Large intestine (tissue), 3 donors: ENCODE measurements at regions not wholly inside any gene's neighbourhood (a gene's known extent, or its start where the extent isn't known, plus 50 kb on each side); places are given as distances from the start of the nearest gene placed in this dataset.
"Not testable (repeated sequence)": the region's sequence is repeated elsewhere in the genome, so short reads cannot be mapped to it uniquely, and the experiment has no call there.

ENCODE experiments used
- DNase-seq, 2 donors: peaks; one replicate each; pipeline versions ENCODE4 v3.0.0 to v3.0.0-alpha.2; 2013
- H3K27ac ChIP-seq: one replicate; pipeline ENCODE4 v1.5.1; 2013; ENCODE audit warnings: low read length
- H3K27me3 ChIP-seq: 2 replicates; pipeline ENCODE4 v1.6.1; 2013; ENCODE audit warnings: low read length; ENCODE audit not compliant: control insufficient read depth, insufficient read depth
- H3K36me3 ChIP-seq: 2 replicates; pipeline ENCODE4 v1.6.1; 2013; ENCODE audit warnings: low read length; ENCODE audit not compliant: control insufficient read depth, insufficient read depth
- H3K4me1 ChIP-seq: one replicate; pipeline ENCODE4 v1.6.1; 2013; ENCODE audit warnings: low read length; ENCODE audit not compliant: control insufficient read depth, insufficient read depth
- H3K4me3 ChIP-seq: one replicate; pipeline ENCODE4 v1.5.1; 2013; ENCODE audit warnings: low read length
- H3K9me3 ChIP-seq: one replicate; pipeline ENCODE4 v1.6.1; 2013; ENCODE audit warnings: mild to moderate bottlenecking, low read depth, low read length, moderate library complexity; ENCODE audit not compliant: control insufficient read depth
- WGBS: methylation state at CpG from one replicate; pipeline ENCODE4 v1.1.5; 2013; ENCODE audit warnings: low lambda C conversion rate; ENCODE audit not compliant: insufficient coverage; 5-methylcytosine and 5-hydroxymethylcytosine counted together

DNA sequence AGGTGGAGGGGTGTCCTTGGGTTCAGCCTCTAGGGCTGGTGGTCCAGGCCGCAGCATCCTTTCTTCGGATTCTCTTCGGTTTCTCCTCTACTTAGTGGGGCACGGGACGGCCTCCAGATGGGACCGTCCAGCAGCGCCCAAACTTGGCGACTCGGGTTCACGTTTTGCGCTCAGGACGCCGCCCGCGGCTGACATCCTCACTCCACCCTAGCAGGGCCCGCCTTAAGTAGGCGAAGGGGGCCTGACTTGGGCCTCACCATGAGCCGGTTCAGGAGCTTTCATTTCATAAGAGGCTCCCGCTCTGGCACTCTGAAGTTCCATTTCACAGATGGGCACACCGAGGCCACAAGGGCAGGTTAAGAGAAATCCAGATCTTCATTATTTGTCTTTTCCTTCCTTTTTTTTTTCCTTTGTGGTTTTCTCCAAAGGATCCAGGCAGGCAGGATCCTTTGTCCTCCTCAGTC is 141.2 kb downstream of the SEC14L1 start:
- Histone ChIP-seq H3K27ac (peak overlapping the region; percentile 90), H3K4me1 (peaks cover 53% of the 10 kb centered on the region), H3K9me3 (no peaks in the 10 kb centered on the region), H3K4me3 (peak overlapping the region; percentile 93), H3K36me3 (peaks cover 7% of the 10 kb centered on the region), H3K27me3 (peaks cover 10% of the 10 kb centered on the region)
- peak in 1 of 2 donors; percentile 68 for DNase-seq
- WGBS = no CpG with 5 or more reads among the region's 20 CpGs

DNA sequence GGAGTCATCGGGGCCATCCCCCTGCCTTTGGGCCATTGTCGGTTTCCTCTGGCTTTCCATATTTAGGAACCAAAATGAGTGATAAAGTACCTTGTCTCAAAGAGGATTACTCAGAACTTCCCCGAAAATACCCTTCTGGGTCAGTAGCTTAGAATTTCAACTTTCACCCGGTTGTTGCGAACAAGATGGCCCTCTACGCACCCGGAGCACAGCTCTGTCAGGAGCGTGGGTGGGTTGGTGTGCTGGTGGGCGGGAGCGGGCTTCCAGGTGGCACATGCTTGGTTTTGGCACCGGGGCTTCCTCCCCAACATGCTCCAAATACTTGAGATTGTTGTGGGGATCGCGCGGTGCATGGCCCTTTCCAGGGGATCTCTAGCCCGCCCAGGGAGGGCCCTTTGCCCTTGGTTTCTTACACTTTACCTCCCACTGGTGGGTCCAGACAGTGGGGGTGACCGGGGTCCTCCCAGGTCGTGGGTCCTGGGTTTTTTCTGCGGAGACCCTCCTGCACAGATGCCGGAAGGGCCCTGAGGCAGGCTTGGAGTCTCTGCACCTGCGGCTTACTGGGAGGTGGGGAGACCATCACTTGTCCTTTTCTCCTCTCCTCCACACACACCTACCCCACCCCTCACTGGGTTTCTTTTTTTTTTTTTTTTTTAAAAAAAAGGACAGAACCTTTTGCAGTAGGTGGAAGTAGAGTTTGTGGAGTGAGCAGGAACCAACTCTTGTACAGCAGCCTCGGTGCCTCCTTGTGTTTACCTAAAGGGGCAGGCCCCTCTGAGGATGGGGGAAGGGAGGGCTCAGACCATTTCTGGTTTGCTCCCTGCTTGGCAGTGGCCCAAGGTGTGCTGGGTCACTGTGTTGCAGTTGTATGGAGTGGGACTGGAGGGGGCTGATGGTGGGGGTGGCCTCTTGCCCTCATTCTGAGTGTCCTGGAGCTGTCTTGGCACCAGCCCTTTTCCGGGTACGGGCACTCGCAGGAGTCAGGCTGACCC is 142.1 kb downstream of the SEC14L1 start:
- WGBS = no CpG with 5 or more reads among the region's 24 CpGs
- no peaks in the 10 kb centered on the region for H3K9me3 ChIP-seq
- peak overlapping the region; percentile 93 for H3K4me3 ChIP-seq
- H3K27ac ChIP-seq = peak overlapping the region; percentile 90
- H3K4me1 ChIP-seq = peaks cover 62% of the 10 kb centered on the region
- peaks cover 10% of the 10 kb centered on the region for H3K27me3 ChIP-seq
- peaks cover 7% of the 10 kb centered on the region for H3K36me3 ChIP-seq
- peak; percentile 59 to 81 for DNase-seq

DNA sequence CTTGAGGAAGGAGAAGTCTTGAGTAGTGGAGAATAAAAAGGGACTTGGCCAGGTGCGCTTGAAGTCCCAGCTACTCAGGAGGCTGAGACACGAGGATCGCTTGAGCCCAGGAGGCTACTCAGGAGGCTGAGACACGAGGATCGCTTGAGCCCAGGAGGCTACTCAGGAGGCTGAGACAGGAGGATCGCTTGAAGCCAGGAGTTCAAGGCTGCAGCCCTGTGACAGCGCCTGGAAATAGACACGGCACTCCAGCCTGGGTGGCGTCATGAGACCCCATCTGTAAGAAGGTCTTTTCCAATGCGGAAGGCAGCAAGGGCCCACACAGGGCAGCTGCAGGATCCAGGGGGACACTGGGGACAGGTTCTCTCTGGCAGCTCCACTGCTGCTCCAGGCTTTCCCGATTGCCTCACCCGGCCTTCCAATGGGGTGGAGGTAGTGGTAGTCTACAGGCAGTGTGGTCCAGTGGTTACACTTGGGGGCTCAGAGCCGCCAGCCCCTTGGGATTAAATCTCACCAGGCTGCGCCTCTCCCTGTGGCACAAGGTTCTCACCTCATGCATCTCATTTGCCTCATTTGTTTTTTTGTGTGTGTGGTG is 143.4 kb downstream of the SEC14L1 start:
- H3K36me3 ChIP-seq = peaks cover 7% of the 10 kb centered on the region
- no CpG with 5 or more reads among the region's 14 CpGs for WGBS
- no peaks in the 10 kb centered on the region for H3K9me3 ChIP-seq
- DNase-seq = no peak
- peaks cover 10% of the 10 kb centered on the region for H3K27me3 ChIP-seq
- peaks cover 71% of the 10 kb centered on the region for H3K4me1 ChIP-seq
- H3K27ac ChIP-seq = peak overlapping the region; percentile 10
- no peak overlapping the region for H3K4me3 ChIP-seq

DNA sequence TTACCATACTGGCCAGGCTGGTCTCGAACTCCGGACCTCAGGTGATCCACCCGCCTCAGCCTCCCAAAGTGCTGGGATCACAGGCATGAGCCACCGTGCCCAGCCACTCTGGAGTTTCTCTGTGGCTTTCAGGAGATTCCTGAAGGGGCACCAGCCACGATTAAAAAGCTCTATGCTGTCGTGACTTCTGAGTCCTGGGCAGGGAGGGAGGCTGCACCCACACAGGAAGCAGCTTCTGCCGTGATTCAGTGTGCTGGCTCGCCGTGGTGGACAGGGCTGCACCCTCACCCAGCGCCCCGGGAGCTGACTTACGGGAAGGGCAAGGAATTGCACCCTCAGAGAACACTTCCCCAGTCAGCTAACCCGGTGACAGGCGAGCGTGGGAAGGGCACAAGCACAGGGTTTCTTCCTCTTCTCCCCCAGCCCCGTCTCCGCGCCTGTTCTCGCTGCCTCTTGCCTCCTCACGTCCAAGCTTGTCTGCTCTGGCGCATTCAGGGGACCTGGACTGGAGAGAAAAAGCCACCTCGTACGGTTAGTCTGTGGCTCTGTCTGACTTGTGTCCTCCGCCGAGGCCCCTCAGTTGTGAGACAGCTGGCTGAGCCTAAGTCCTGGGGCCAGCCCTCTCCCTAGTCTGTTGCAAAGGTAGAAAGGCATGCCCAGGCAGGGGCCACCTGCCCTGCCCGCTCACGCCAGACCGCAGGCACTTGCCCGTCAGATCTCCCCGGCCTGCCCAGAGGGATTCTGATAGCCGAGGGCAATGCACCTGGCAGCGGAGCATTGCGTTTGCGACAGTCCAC is 145.0 kb downstream of the SEC14L1 start:
- H3K27ac ChIP-seq = peak overlapping the region; percentile 95
- DNase-seq = peak in 1 of 2 donors; percentile 68
- peak overlapping the region; percentile 11 for H3K4me3 ChIP-seq
- peaks cover 7% of the 10 kb centered on the region for H3K36me3 ChIP-seq
- H3K4me1 ChIP-seq = peaks cover 56% of the 10 kb centered on the region
- no peaks in the 10 kb centered on the region for H3K9me3 ChIP-seq
- H3K27me3 ChIP-seq = peaks cover 8% of the 10 kb centered on the region
- WGBS = no CpG with 5 or more reads among the region's 34 CpGs

DNA sequence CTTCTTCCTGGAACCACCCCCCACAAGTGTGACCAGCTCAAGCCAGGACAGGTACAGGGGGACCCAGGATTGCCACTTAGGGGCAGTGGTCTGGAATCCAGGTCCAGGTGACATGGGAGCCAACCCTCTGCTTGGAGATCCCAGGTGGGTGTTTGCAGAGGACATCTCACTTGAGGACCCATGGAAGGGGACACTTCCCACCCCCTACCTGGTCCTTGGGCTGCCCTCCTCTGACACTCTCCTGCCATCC is 145.5 kb downstream of the SEC14L1 start:
- DNase-seq = no peak
- Histone ChIP-seq H3K9me3 (no peaks in the 10 kb centered on the region), H3K27me3 (peaks cover 8% of the 10 kb centered on the region), H3K4me3 (no peak overlapping the region), H3K36me3 (peaks cover 7% of the 10 kb centered on the region), H3K27ac (peak overlapping the region; percentile 95), H3K4me1 (peaks cover 56% of the 10 kb centered on the region)

DNA sequence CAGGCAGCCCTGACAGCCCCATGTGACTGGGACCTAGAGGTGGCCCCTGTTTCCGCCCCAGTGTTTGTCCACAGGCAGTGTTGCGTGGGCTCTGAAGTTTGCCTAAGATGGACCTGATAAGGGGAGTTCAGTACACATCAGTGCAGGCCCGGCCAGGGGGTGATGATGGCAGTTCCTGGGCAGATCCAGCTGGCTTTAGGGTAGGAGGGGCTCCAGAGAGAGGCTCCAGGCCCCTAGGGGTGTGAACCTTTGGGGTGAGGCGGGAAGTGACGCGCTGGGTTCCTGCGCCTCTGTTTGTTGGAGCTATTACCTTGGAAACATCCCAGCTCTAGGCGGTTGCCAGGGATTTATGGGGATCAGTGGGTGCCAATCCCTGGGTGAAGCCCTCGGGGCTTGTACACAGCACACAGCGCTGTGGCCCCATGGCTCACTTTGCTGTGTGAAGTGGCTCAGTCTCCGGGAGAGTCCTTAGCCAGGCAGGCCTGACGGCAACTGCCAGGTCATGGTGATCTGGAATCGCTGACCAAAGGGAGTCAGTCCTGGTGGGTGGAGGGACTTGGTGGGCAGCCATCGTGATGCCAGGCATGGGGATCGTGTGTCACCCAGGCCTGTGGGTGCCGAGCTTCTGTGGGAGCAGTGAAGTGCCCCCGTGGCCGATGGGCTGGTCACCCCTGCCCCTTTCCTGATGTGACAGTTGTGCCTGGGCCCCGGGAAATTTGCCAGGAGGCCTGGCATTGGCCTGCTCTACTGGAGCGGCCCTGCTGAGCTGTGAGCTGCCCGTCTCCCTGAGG is 146.1 kb downstream of the SEC14L1 start:
- peaks cover 10% of the 10 kb centered on the region for H3K36me3 ChIP-seq

DNA sequence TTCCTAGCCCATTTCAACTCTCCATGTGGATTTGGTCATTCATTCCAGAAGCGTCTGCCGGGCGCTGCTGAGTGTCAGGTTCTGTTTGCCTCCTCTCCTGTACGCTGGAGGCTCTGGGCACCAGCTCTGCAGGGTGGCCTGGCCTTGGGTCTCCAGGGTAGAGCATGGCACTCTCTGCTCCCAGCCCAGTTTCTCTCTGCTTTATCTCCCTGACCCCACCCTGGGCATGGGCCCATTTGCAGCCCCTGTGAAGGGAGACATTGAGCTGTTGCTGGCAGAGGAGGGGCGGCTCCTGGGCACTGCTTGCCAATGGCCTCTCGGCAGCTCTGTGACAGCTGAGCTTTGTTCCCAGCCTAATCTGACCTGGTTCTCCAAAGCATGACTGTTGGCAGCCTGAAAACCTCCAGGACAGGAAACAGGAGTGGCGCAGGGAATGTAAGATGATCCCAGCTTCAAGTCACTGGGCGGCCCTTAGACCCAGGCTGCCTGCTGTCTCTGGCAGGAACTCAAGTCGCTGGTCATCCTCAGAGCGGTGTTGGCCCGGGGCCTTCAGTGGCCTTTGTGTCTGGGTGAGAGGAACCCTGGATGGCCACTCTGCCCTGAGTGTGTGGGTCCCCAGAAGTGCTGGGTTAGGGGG is 146.8 kb downstream of the SEC14L1 start:
- H3K27me3 ChIP-seq = no peaks in the 10 kb centered on the region
- peak overlapping the region; percentile 95 for H3K27ac ChIP-seq
- H3K4me3 ChIP-seq = no peak overlapping the region
- H3K4me1 ChIP-seq = peaks cover 56% of the 10 kb centered on the region
- no CpG with 5 or more reads among the region's 11 CpGs for WGBS
- no peaks in the 10 kb centered on the region for H3K9me3 ChIP-seq
- DNase-seq = peak in 1 of 2 donors; percentile 67
- H3K36me3 ChIP-seq = peaks cover 12% of the 10 kb centered on the region

More for the DNA sequence above, 146.1 kb downstream of the SEC14L1 start:
- peak overlapping the region; percentile 95 for H3K27ac ChIP-seq
- no CpG with 5 or more reads among the region's 21 CpGs for WGBS
- H3K4me3 ChIP-seq = no peak overlapping the region
- H3K4me1 ChIP-seq = peaks cover 56% of the 10 kb centered on the region
- peak; percentile 91 to 96 for DNase-seq
- no peaks in the 10 kb centered on the region for H3K9me3 ChIP-seq
- peaks cover 2% of the 10 kb centered on the region for H3K27me3 ChIP-seq

DNA sequence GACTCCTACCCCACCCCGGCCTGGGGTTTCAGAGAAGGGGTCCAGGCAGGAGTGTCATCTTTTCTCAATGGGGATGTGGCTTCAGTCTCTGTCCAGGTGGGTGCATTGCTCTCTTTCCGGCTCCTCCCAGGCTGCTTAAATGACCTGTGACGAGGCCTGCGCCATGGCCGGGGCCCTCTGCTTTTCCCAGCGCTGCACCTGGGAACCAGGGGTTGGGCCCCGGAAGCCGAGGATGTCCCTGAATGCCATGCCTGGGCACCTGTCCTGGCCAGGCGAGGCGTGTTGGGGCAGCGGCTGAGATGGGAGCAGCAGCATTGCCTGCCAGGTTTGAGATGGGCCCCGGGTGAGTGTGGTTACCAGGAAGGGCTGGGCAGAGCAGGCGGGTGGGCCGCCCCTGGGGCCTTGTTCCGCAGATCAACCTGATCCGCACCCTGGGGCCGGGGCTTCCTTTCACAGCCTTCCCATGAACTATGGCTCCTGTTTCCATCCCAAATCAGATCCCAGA is 147.4 kb downstream of the SEC14L1 start:
- WGBS = no CpG with 5 or more reads among the region's 17 CpGs
- DNase-seq = no peak

DNA sequence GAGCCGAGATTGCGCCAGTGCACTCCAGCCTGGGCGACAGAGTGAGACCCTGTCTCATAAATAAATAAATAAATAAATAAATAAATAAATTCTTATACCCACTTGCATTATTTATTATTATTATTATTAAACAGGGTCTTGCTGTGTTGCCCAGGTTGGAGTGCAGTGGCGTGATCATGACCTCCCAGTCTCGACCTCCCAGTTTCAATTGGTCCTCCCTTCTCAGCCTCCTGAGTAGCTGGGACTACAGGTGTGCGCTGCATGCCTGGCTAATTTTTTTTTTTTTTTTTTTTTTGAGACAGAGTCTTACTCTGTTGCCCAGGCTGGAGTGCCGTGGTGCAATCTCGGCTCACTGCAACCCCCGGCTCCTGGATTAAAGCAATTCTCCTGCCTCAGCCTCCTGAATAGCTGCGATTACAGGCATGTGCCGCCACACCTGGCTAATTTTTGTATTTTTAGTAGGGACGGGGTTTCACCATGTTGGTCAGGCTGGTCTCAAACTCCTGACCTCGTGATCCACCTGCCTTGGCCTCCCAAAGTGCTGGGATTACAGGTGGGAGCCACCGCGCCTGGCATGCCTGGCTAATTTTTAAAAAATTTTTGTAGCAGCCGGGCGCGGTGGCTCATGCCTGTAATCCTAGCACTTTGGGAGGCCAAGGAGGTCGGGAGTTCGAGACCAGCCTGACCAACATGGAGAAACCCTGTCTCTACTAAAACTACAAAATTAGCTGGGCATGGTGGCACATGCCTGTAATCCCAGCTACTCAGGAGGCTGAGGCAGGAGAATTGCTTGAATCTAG is 150.2 kb downstream of the SEC14L1 start:
- not testable (repeated sequence) for H3K4me3 ChIP-seq, H3K27me3 ChIP-seq, H3K9me3 ChIP-seq, H3K27ac ChIP-seq, DNase-seq
- peaks cover 40% of the 10 kb centered on the region for H3K4me1 ChIP-seq
- H3K36me3 ChIP-seq = peaks cover 14% of the 10 kb centered on the region
- no CpG with 5 or more reads among the region's 20 CpGs for WGBS

More for the DNA sequence above, 147.4 kb downstream of the SEC14L1 start:
- Histone ChIP-seq H3K36me3 (peaks cover 12% of the 10 kb centered on the region), H3K9me3 (no peaks in the 10 kb centered on the region), H3K4me1 (peaks cover 54% of the 10 kb centered on the region), H3K27me3 (no peaks in the 10 kb centered on the region), H3K27ac (peak overlapping the region; percentile 95), H3K4me3 (no peak overlapping the region)
